Neural cell (in vitro differentiated cells): ENCODE measurements at regions not wholly inside any gene's neighbourhood (a gene's known extent, or its start where the extent isn't known, plus 50 kb on each side); places are given as distances from the start of the nearest gene placed in this dataset.

Experiments
- POLR2AphosphoS5 ChIP-seq: IDR thresholded peaks from 2 replicates; pipeline ENCODE4 v1.6.1; 2012
- REST ChIP-seq: IDR thresholded peaks from 2 replicates; pipeline ENCODE4 v1.6.1; 2012; ENCODE audit warnings: borderline replicate concordance
- TF ChIP-seq, protein P1 (sequence below): fragments of 450-650 bp; IDR thresholded peaks from 2 replicates; pipeline ENCODE4 v1.5.1; 2014; ENCODE audit warnings: antibody characterized with exemption, mild to moderate bottlenecking, moderate library complexity; ENCODE audit not compliant: poor library complexity, severe bottlenecking

DNA sequence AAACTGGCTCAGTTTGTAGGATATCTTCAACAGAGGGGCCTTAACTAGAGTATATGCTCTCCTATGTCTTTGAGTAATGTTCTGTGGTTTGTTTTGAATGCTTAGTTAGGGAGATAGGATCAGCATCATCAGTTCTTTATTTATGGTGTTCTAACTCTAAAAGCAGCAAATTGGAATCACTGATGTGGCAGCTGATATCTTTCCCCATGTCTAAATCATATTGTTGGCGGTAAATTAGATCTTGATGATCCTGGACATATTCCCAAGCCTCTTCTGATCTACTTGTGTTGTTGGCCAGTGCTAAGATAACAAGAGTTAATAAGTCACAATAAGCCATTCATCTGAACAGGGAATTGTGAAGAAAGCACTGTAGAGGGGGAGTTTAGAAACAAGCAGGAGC, 332.4 kb upstream of the DAB2 start:
- TF ChIP-seq, protein P1, sequence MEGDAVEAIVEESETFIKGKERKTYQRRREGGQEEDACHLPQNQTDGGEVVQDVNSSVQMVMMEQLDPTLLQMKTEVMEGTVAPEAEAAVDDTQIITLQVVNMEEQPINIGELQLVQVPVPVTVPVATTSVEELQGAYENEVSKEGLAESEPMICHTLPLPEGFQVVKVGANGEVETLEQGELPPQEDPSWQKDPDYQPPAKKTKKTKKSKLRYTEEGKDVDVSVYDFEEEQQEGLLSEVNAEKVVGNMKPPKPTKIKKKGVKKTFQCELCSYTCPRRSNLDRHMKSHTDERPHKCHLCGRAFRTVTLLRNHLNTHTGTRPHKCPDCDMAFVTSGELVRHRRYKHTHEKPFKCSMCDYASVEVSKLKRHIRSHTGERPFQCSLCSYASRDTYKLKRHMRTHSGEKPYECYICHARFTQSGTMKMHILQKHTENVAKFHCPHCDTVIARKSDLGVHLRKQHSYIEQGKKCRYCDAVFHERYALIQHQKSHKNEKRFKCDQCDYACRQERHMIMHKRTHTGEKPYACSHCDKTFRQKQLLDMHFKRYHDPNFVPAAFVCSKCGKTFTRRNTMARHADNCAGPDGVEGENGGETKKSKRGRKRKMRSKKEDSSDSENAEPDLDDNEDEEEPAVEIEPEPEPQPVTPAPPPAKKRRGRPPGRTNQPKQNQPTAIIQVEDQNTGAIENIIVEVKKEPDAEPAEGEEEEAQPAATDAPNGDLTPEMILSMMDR, result no peak
- TF ChIP-seq POLR2AphosphoS5 (no peak), REST (no peak)
